HG03045 (cell line): ENCODE measurements at regions not wholly inside any gene's neighbourhood (a gene's known extent, or its start where the extent isn't known, plus 50 kb on each side); places are given as distances from the start of the nearest gene placed in this dataset.

ENCODE experiments used
- ATAC-seq: cut with Tn5 transposase; IDR thresholded peaks from one replicate; pipeline ENCODE4 v1.9.1; 2021; ENCODE audit warnings: mild to moderate bottlenecking, moderate library complexity; ENCODE audit not compliant: unreplicated experiment

GRCh38 chr1:90161625-90162024 lies 166.7 kb downstream of the ZNF326 start:
- no peak for ATAC-seq

GRCh38 chr1:90155721-90156487 lies 161.0 kb downstream of the ZNF326 start:
- ATAC-seq: no peak

GRCh38 chr1:90154711-90155110 lies 159.8 kb downstream of the ZNF326 start:
- no peak for ATAC-seq

- no peak for ATAC-seq
Observed at GRCh38 chr1:90149101-90149500, 154.2 kb downstream of the ZNF326 start.

GRCh38 chr1:90147093-90147492 lies 152.2 kb downstream of the ZNF326 start:
- no peak for ATAC-seq

- no peak for ATAC-seq
Observed at GRCh38 chr1:90144820-90145219, 149.9 kb downstream of the ZNF326 start.

- ATAC-seq: no peak
Observed at GRCh38 chr1:90143591-90143990, 148.7 kb downstream of the ZNF326 start.

GRCh38 chr1:90142697-90143096 lies 147.8 kb downstream of the ZNF326 start:
- ATAC-seq: no peak

- ATAC-seq: no peak
Observed at GRCh38 chr1:90139837-90140236, 144.9 kb downstream of the ZNF326 start.

- no peak for ATAC-seq
Observed at GRCh38 chr1:90135286-90135685, 140.4 kb downstream of the ZNF326 start.

GRCh38 chr1:90134175-90134955 lies 139.5 kb downstream of the ZNF326 start:
- ATAC-seq: no peak

- no peak for ATAC-seq
Observed at GRCh38 chr1:90133133-90133532, 138.2 kb downstream of the ZNF326 start.

GRCh38 chr1:90132306-90132705 lies 137.4 kb downstream of the ZNF326 start:
- ATAC-seq: no peak

- no peak for ATAC-seq
Observed at GRCh38 chr1:90127288-90127953, 132.5 kb downstream of the ZNF326 start.

- no peak for ATAC-seq
Observed at GRCh38 chr1:90126834-90127233, 131.9 kb downstream of the ZNF326 start.

- no peak for ATAC-seq
Observed at GRCh38 chr1:90122654-90123340, 127.9 kb downstream of the ZNF326 start.

- ATAC-seq: no peak
Observed at GRCh38 chr1:90114521-90115141, 119.7 kb downstream of the ZNF326 start.

GRCh38 chr1:90107990-90108389 lies 113.1 kb downstream of the ZNF326 start:
- no peak for ATAC-seq

- ATAC-seq: no peak
Observed at GRCh38 chr1:90106311-90106710, 111.4 kb downstream of the ZNF326 start.

- ATAC-seq: no peak
Observed at GRCh38 chr1:90104941-90105538, 110.1 kb downstream of the ZNF326 start.
